Keratinocyte (primary cell): ENCODE measurements at regions not wholly inside any gene's neighbourhood (a gene's known extent, or its start where the extent isn't known, plus 50 kb on each side); places are given as distances from the start of the nearest gene placed in this dataset.

Source experiments
- DNase-seq: peaks from one replicate; pipeline ENCODE4 v3.0.0-alpha.2; 2011; ENCODE audit warnings: low read depth, missing footprints, low spot score
- FAIRE-seq: peaks from 2 replicates; lab custom pipeline; 2011; peaks lifted over from hg19 to GRCh38; lab: Jason Lieb, UNC
- H2AFZ ChIP-seq: 2 replicates; pipeline ENCODE4 v1.6.0; 2012; ENCODE audit warnings: low read length, control low read depth, inconsistent platforms; ENCODE audit not compliant: control insufficient read depth
- H3K27ac ChIP-seq: 2 replicates; pipeline ENCODE4 v1.5.1; 2011; ENCODE audit warnings: low read length; ENCODE audit not compliant: control insufficient read depth, insufficient read depth
- H3K27me3 ChIP-seq: 3 replicates; pipeline ENCODE4 v1.6.0; 2011; ENCODE audit warnings: low read length; ENCODE audit not compliant: control insufficient read depth, insufficient read depth; ENCODE audit errors: extremely low read depth
- H3K36me3 ChIP-seq, 2 experiments: 2 replicates in 1 of 2; 3 replicates in 1 of 2; pipeline ENCODE4 v1.5.1; 2011; ENCODE audit warnings: low read length in 2 of 2, mild to moderate bottlenecking in 1 of 2; ENCODE audit not compliant: control insufficient read depth in 2 of 2, insufficient read depth in 2 of 2; ENCODE audit errors: extremely low read depth in 1 of 2
- H3K4me1 ChIP-seq: 3 replicates; pipeline ENCODE4 v1.5.1; 2011; ENCODE audit warnings: low read length; ENCODE audit not compliant: control insufficient read depth, insufficient read depth; ENCODE audit errors: extremely low read depth
- H3K4me2 ChIP-seq: 3 replicates; pipeline ENCODE4 v1.6.0; 2011; ENCODE audit warnings: low read depth, low read length; ENCODE audit not compliant: control insufficient read depth, insufficient read depth; ENCODE audit errors: extremely low read depth
- H3K4me3 ChIP-seq, 3 experiments: fragments of 200-600 bp in 1 of 3; sonication (generic) in 1 of 3; 2 replicates in 2 of 3; 3 replicates in 1 of 3; pipeline ENCODE4 v1.5.1; 2011 to 2016; ENCODE audit warnings: low read length in 3 of 3, mild to moderate bottlenecking in 3 of 3, control low read depth in 2 of 3, inconsistent platforms in 1 of 3, low read depth in 1 of 3, mixed read lengths in 1 of 3, mixed run types in 1 of 3, moderate library complexity in 1 of 3; ENCODE audit not compliant: control insufficient read depth in 2 of 3, insufficient read depth in 2 of 3; ENCODE audit errors: extremely low read depth in 1 of 3
- H3K79me2 ChIP-seq: 2 replicates; pipeline ENCODE4 v1.6.0; 2012; ENCODE audit warnings: low read length; ENCODE audit not compliant: control insufficient read depth, insufficient read depth
- H3K9ac ChIP-seq: 3 replicates; pipeline ENCODE4 v1.6.0; 2011; ENCODE audit warnings: low read length; ENCODE audit not compliant: control insufficient read depth, insufficient read depth; ENCODE audit errors: extremely low read depth
- H3K9me1 ChIP-seq: 3 replicates; pipeline ENCODE4 v1.6.0; 2011; ENCODE audit warnings: low read length; ENCODE audit not compliant: control insufficient read depth, insufficient read depth; ENCODE audit errors: extremely low read depth
- H3K9me3 ChIP-seq: 2 replicates; pipeline ENCODE4 v1.5.1; 2012; ENCODE audit warnings: low read depth, low read length; ENCODE audit not compliant: control insufficient read depth
- H4K20me1 ChIP-seq: 3 replicates; pipeline ENCODE4 v1.6.0; 2011; ENCODE audit warnings: low read length; ENCODE audit not compliant: control insufficient read depth, insufficient read depth; ENCODE audit errors: extremely low read depth
- CTCF ChIP-seq, 3 experiments: IDR thresholded peaks in 1 of 3; conservative IDR thresholded peaks in 1 of 3; optimal IDR thresholded peaks in 1 of 3; 2 replicates in 2 of 3; 3 replicates in 1 of 3; pipeline versions ENCODE3 to v1.5.1; 2011; ENCODE audit warnings: low read length in 3 of 3, mild to moderate bottlenecking in 3 of 3, moderate library complexity in 2 of 3, control low read depth in 1 of 3, inconsistent platforms in 1 of 3; ENCODE audit not compliant: insufficient read depth in 2 of 3; ENCODE audit errors: extremely low read depth in 1 of 3
- EZH2 ChIP-seq: IDR thresholded peaks from one replicate; pipeline ENCODE4 v1.6.1; 2012; ENCODE audit warnings: inconsistent platforms, mild to moderate bottlenecking, low read length, moderate library complexity
- dilution Hi-C: fragments of 300-500 bp; cut with MboI; formaldehyde crosslinking; loops from one replicate; pipeline ENCODE4 v1.7.0; 2020; ENCODE audit warnings: low sequenced_read_pairs; ENCODE audit not compliant: extremely low pct_ligation_motif_present

GRCh38 chr2:8402222-8402621 lies 279.6 kb upstream of the ID2 start:
- Histone ChIP-seq H3K9me1 (no peaks in the 10 kb centered on the region), H3K4me1 (no peaks in the 10 kb centered on the region), H3K9me3 (peaks cover 6% of the 10 kb centered on the region), H4K20me1 (no peaks in the 10 kb centered on the region), H3K4me3 (no peak overlapping the region), H3K27me3 (no peaks in the 10 kb centered on the region), H3K36me3 (no peaks in the 10 kb centered on the region), H3K9ac (no peak overlapping the region), H3K79me2 (no peaks in the 10 kb centered on the region), H2AFZ (no peak overlapping the region), H3K4me2 (no peak overlapping the region), H3K27ac (no peak overlapping the region)
- no peak for FAIRE-seq
- DNase-seq: no peak
- dilution Hi-C loops: no loop called here
- TF ChIP-seq EZH2 (no peak), CTCF (optimal IDR thresholded peaks at IDR 0.05 in 1 of 3, IDR thresholded peaks at IDR 0.05 in 1 of 3, conservative IDR thresholded peaks at IDR 0.05 in 1 of 3; ENCODE audit: extremely low read depth in 1 of 3, insufficient read depth in 2 of 3, low read length in 3 of 3) (no peak)

GRCh38 chr2:8403876-8404275 lies 278.0 kb upstream of the ID2 start:
- no peak overlapping the region for H3K9ac ChIP-seq
- H3K4me1 ChIP-seq: no peaks in the 10 kb centered on the region
- H3K79me2 ChIP-seq: no peaks in the 10 kb centered on the region
- H3K9me3 ChIP-seq: no peaks in the 10 kb centered on the region
- H3K4me3 ChIP-seq: no peak overlapping the region
- dilution Hi-C loops: no loop called here
- H3K4me2 ChIP-seq: no peak overlapping the region
- H4K20me1 ChIP-seq: no peaks in the 10 kb centered on the region
- TF ChIP-seq CTCF (optimal IDR thresholded peaks at IDR 0.05 in 1 of 3, IDR thresholded peaks at IDR 0.05 in 1 of 3, conservative IDR thresholded peaks at IDR 0.05 in 1 of 3; ENCODE audit: extremely low read depth in 1 of 3, insufficient read depth in 2 of 3, low read length in 3 of 3) (no peak), EZH2 (no peak)
- H3K27me3 ChIP-seq: no peaks in the 10 kb centered on the region
- DNase-seq (no peak), FAIRE-seq (no peak)
- no peaks in the 10 kb centered on the region for H3K36me3 ChIP-seq
- H2AFZ ChIP-seq: no peak overlapping the region
- H3K9me1 ChIP-seq: no peaks in the 10 kb centered on the region
- H3K27ac ChIP-seq: no peak overlapping the region
